Astrocyte (in vitro differentiated cells and primary cell): ENCODE measurements at regions not wholly inside any gene's neighbourhood (a gene's known extent, or its start where the extent isn't known, plus 50 kb on each side); places are given as distances from the start of the nearest gene placed in this dataset.

Experiments used
- DNase-seq: peaks from one replicate; pipeline ENCODE4 v3.0.0-alpha.2; 2010; ENCODE audit warnings: low read depth
- FAIRE-seq: peaks from 2 replicates; lab custom pipeline; 2011; peaks lifted over from hg19 to GRCh38; lab: Jason Lieb, UNC
- H2AFZ ChIP-seq: 2 replicates; pipeline ENCODE4 v1.6.0; 2012; ENCODE audit warnings: low read depth, low read length, inconsistent platforms
- H3K27ac ChIP-seq: 2 replicates; pipeline ENCODE4 v1.5.1; 2011; ENCODE audit warnings: low read depth, low read length, inconsistent platforms
- H3K27me3 ChIP-seq: 2 replicates; pipeline ENCODE4 v1.6.0; 2011; ENCODE audit warnings: low read length, inconsistent platforms; ENCODE audit not compliant: insufficient read depth
- H3K36me3 ChIP-seq: 2 replicates; pipeline ENCODE4 v1.5.1; 2011; ENCODE audit warnings: low read length, inconsistent platforms; ENCODE audit not compliant: insufficient read depth
- H3K4me1 ChIP-seq: 2 replicates; pipeline ENCODE4 v1.5.1; 2011; ENCODE audit warnings: low read length, inconsistent platforms; ENCODE audit not compliant: insufficient read depth
- H3K4me2 ChIP-seq: 2 replicates; pipeline ENCODE4 v1.6.0; 2012; ENCODE audit warnings: low read length, inconsistent platforms
- H3K4me3 ChIP-seq: 2 replicates; pipeline ENCODE4 v1.5.1; 2011; ENCODE audit warnings: low read depth, mild to moderate bottlenecking, low read length, inconsistent platforms; ENCODE audit not compliant: insufficient read depth
- H3K79me2 ChIP-seq: 2 replicates; pipeline ENCODE4 v1.6.0; 2012; ENCODE audit warnings: mild to moderate bottlenecking, low read length, inconsistent platforms; ENCODE audit not compliant: insufficient read depth
- H3K9ac ChIP-seq: 2 replicates; pipeline ENCODE4 v1.6.0; 2012; ENCODE audit warnings: mild to moderate bottlenecking, low read length, inconsistent platforms
- H3K9me3 ChIP-seq: 2 replicates; pipeline ENCODE4 v1.5.1; 2012; ENCODE audit warnings: low read depth, mild to moderate bottlenecking, low read length, inconsistent platforms; ENCODE audit not compliant: insufficient read depth
- H4K20me1 ChIP-seq: 2 replicates; pipeline ENCODE4 v1.6.0; 2012; ENCODE audit warnings: low read length, inconsistent platforms; ENCODE audit not compliant: insufficient read depth
- H3K27ac Mint-ChIP-seq: one replicate; pipeline ENCODE4 v1.8.0; 2021; ENCODE audit warnings: mild to moderate bottlenecking, mixed read lengths; ENCODE audit not compliant: unreplicated experiment
- H3K27me3 Mint-ChIP-seq: one replicate; pipeline ENCODE4 v1.8.0; 2021; ENCODE audit warnings: low read depth, mixed read lengths; ENCODE audit not compliant: unreplicated experiment
- H3K36me3 Mint-ChIP-seq: one replicate; pipeline ENCODE4 v1.8.0; 2021; ENCODE audit warnings: low read depth, mixed read lengths; ENCODE audit not compliant: unreplicated experiment
- H3K4me1 Mint-ChIP-seq: one replicate; pipeline ENCODE4 v1.8.0; 2021; ENCODE audit warnings: low read depth, mixed read lengths; ENCODE audit not compliant: unreplicated experiment
- H3K4me3 Mint-ChIP-seq: one replicate; pipeline ENCODE4 v1.8.0; 2021; ENCODE audit warnings: mild to moderate bottlenecking, moderate library complexity, mixed read lengths; ENCODE audit not compliant: unreplicated experiment
- H3K9me3 Mint-ChIP-seq: one replicate; pipeline ENCODE4 v1.8.0; 2021; ENCODE audit warnings: mild to moderate bottlenecking, mixed read lengths; ENCODE audit not compliant: unreplicated experiment
- EZH2 ChIP-seq: IDR thresholded peaks from 2 replicates; pipeline ENCODE4 v1.6.1; 2012; ENCODE audit warnings: mild to moderate bottlenecking, low read length, inconsistent platforms; ENCODE audit not compliant: insufficient read depth
- TF ChIP-seq, protein P1 (sequence below): IDR thresholded peaks from 2 replicates; pipeline ENCODE4 v1.5.1; 2011; ENCODE audit warnings: low read depth, mild to moderate bottlenecking, inconsistent platforms, low read length, moderate library complexity; ENCODE audit not compliant: insufficient read depth

DNA sequence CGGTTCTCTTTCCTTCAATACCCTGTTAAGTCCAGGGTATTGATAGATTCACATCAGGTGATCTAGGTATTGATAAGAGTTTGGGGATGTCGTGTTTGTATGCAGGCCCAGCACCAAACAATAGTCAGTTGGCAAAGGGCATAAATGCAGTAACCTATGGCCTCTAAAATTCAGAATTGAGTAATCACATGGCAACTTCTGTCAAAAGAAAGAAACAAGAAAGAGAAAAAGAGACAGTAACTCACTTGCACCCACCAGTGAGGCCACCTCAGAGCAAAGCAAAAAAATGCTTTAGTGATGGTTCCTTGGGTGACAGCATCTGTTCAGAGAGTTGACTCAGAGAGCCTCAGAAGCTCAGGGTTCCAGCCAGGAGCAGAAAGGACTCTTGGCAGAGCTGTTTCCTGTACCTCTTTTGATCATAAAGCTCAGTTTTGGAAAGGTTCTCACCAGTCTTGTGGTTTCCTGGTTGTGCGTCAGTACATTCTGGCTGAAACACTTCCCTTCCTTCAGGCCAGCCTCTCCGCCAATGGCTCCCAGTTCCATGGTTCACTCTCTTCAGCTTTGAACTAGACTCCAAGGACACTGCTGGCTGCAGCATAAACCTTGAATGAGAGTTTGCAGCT, 70.1 kb upstream of the GORAB start:
- Mint-ChIP-seq H3K4me3 (no peak overlapping the region), H3K36me3 (no peaks in the 10 kb centered on the region), H3K9me3 (peaks cover 10% of the 10 kb centered on the region), H3K27ac (peak overlapping the region; percentile 79), H3K4me1 (peaks cover 13% of the 10 kb centered on the region), H3K27me3 (no peaks in the 10 kb centered on the region)
- DNase-seq (peak; percentile 97), FAIRE-seq (peak; percentile 97)
- Histone ChIP-seq H3K79me2 (no peaks in the 10 kb centered on the region), H3K9ac (peak overlapping the region; percentile 68), H3K4me3 (no peak overlapping the region), H3K36me3 (no peaks in the 10 kb centered on the region), H3K27me3 (no peaks in the 10 kb centered on the region), H3K4me1 (peaks cover 14% of the 10 kb centered on the region), H3K9me3 (no peaks in the 10 kb centered on the region), H4K20me1 (no peaks in the 10 kb centered on the region), H3K4me2 (peak overlapping the region; percentile 60), H2AFZ (no peak overlapping the region), H3K27ac (peak overlapping the region; percentile 89)
- TF ChIP-seq, protein P1, sequence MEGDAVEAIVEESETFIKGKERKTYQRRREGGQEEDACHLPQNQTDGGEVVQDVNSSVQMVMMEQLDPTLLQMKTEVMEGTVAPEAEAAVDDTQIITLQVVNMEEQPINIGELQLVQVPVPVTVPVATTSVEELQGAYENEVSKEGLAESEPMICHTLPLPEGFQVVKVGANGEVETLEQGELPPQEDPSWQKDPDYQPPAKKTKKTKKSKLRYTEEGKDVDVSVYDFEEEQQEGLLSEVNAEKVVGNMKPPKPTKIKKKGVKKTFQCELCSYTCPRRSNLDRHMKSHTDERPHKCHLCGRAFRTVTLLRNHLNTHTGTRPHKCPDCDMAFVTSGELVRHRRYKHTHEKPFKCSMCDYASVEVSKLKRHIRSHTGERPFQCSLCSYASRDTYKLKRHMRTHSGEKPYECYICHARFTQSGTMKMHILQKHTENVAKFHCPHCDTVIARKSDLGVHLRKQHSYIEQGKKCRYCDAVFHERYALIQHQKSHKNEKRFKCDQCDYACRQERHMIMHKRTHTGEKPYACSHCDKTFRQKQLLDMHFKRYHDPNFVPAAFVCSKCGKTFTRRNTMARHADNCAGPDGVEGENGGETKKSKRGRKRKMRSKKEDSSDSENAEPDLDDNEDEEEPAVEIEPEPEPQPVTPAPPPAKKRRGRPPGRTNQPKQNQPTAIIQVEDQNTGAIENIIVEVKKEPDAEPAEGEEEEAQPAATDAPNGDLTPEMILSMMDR = no peak
- TF ChIP-seq EZH2 = no peak

DNA sequence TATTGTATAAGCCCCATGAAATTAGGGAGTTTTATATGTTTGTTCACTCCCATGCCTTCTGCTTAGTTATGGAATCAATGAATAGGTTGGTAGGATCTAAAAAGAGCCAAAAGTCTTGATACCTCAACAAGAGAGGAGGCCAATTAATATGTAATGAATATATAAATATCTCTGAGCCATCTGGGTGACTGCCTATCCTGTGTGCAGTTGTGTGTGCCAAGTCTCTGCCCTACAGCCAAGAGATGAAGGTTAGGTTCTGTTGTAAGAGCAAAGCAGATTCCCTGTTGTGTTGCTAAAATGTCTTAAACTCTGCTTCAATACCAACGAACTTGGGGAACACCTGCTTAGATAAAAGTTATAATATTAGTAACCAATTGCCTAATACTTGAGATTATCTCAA, 61.8 kb upstream of the GORAB start:
- H3K27me3 Mint-ChIP-seq = no peaks in the 10 kb centered on the region
- no peak for DNase-seq
- no peak overlapping the region for H3K4me3 Mint-ChIP-seq
- no peaks in the 10 kb centered on the region for H3K36me3 Mint-ChIP-seq
- peaks cover 7% of the 10 kb centered on the region for H3K9me3 Mint-ChIP-seq
- Histone ChIP-seq H3K4me3 (no peak overlapping the region), H3K79me2 (no peaks in the 10 kb centered on the region), H3K27me3 (no peaks in the 10 kb centered on the region), H3K9ac (no peak overlapping the region), H3K27ac (no peak overlapping the region), H3K4me1 (no peaks in the 10 kb centered on the region), H3K36me3 (no peaks in the 10 kb centered on the region), H3K9me3 (no peaks in the 10 kb centered on the region), H2AFZ (no peak overlapping the region), H3K4me2 (no peak overlapping the region), H4K20me1 (no peaks in the 10 kb centered on the region)
- no peak overlapping the region for H3K27ac Mint-ChIP-seq
- H3K4me1 Mint-ChIP-seq = no peaks in the 10 kb centered on the region
- TF ChIP-seq, protein P1 = no peak
- no peak for TF ChIP-seq EZH2
- no peak for FAIRE-seq

DNA sequence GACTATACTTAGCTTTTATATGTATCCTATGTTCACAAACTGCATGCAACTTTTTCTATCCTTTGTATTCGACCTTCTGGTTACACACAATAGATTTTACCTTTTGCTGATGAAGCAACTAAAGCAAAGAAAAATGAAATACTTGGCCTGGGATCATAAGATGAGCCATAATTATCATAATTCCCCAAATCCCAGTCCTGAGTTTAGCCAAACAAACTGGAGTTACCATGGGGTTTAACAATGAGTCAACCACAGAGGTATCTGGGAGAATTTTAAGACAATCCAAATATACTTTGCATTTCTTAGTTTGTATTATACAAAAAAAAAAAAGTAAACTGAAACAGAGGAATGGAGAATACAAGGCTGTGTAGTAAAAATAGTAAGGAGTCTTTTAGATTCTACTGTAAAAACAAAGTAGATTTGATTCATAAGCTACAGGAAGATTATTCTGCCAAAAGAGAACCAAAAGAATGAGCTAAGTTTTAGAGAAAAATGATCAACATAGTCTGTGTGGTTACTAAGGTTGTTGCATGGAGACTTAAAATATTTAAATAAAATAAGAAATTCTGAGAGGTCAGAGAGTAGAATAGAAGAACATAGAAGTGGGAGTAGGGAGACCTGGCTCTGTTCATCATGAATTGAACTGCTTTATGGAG, 60.4 kb upstream of the GORAB start:
- Histone ChIP-seq H3K9me3 (no peaks in the 10 kb centered on the region), H2AFZ (no peak overlapping the region), H3K4me1 (no peaks in the 10 kb centered on the region), H3K36me3 (no peaks in the 10 kb centered on the region), H3K27ac (no peak overlapping the region), H3K4me3 (no peak overlapping the region), H3K9ac (no peak overlapping the region), H4K20me1 (no peaks in the 10 kb centered on the region), H3K27me3 (no peaks in the 10 kb centered on the region), H3K79me2 (no peaks in the 10 kb centered on the region), H3K4me2 (no peak overlapping the region)
- Mint-ChIP-seq H3K36me3 (no peaks in the 10 kb centered on the region), H3K27me3 (no peaks in the 10 kb centered on the region), H3K4me3 (no peak overlapping the region), H3K9me3 (peaks cover 1% of the 10 kb centered on the region), H3K27ac (no peak overlapping the region), H3K4me1 (no peaks in the 10 kb centered on the region)
- DNase-seq = peak; percentile 51
- TF ChIP-seq, protein P1 = no peak
- TF ChIP-seq EZH2 = no peak
- FAIRE-seq = no peak
